Gastroesophageal sphincter (tissue), 4 donors: ENCODE measurements at regions not wholly inside any gene's neighbourhood (a gene's known extent, or its start where the extent isn't known, plus 50 kb on each side); places are given as distances from the start of the nearest gene placed in this dataset.

Experiments used
- ATAC-seq: fragments of 150-250 bp; one replicate; pipeline ENCODE4 v1.9.1; 2016; ENCODE audit warnings: mild to moderate bottlenecking, moderate library complexity
- H3K27ac ChIP-seq, 4 donors: fragments of 200-600 bp; sonication (generic) in 3 of 4; 1 replicate in 3 of 4; 2 replicates in 1 of 4; pipeline ENCODE4 v1.5.1; 2016 to 2019
- H3K27me3 ChIP-seq: fragments of 200-600 bp; sonication (generic); one replicate; pipeline ENCODE4 v1.5.1; 2019
- H3K36me3 ChIP-seq, 2 donors: fragments of 200-600 bp; sonication (generic); one replicate each; pipeline ENCODE4 v1.5.1; 2019; ENCODE audit warnings: control low read depth in 1 of 2
- H3K4me1 ChIP-seq, 3 donors: fragments of 200-600 bp; sonication (generic); 1 replicate in 2 of 3; 2 replicates in 1 of 3; pipeline ENCODE4 v1.5.1; 2016 to 2019; ENCODE audit warnings: control low read depth in 2 of 3
- H3K4me3 ChIP-seq, 2 donors: fragments of 200-600 bp; sonication (generic); one replicate each; pipeline ENCODE4 v1.5.1; 2019; ENCODE audit warnings: mild to moderate bottlenecking in 1 of 2, moderate library complexity in 1 of 2
- H3K9me3 ChIP-seq, 3 donors: fragments of 200-600 bp; sonication (generic); one replicate each; pipeline ENCODE4 v1.5.1; 2017 to 2019; ENCODE audit warnings: control low read depth in 2 of 3
- EP300 ChIP-seq: sonication (generic); formaldehyde crosslinking; IDR thresholded peaks from one replicate; pipeline ENCODE4 v1.6.1; 2017; ENCODE audit warnings: antibody characterized with exemption, mild to moderate bottlenecking
- POLR2A ChIP-seq, 2 donors: fragments of 450-650 bp; IDR thresholded peaks; one replicate each; pipeline ENCODE4 v1.6.1; 2017; ENCODE audit warnings: antibody characterized with exemption in 2 of 2, mild to moderate bottlenecking in 2 of 2, moderate library complexity in 1 of 2
- POLR2AphosphoS5 ChIP-seq: sonication (generic); formaldehyde crosslinking; IDR thresholded peaks from one replicate; pipeline ENCODE4 v1.6.1; 2017; ENCODE audit warnings: antibody characterized with exemption
- WGBS, 2 donors: methylation state at CpG; one replicate each; pipeline ENCODE4 v1.1.5; 2018; ENCODE audit warnings: low coverage in 1 of 2; 5-methylcytosine and 5-hydroxymethylcytosine counted together
- TF ChIP-seq, protein P1 (sequence below), 4 experiments: fragments of 200-600 bp in 2 of 4; fragments of 450-650 bp in 2 of 4; sonication (generic) in 1 of 4; IDR thresholded peaks; one replicate each; pipeline ENCODE4 v1.5.1; 2017 to 2019; ENCODE audit warnings: antibody characterized with exemption in 4 of 4, mild to moderate bottlenecking in 2 of 4, moderate library complexity in 2 of 4

DNA sequence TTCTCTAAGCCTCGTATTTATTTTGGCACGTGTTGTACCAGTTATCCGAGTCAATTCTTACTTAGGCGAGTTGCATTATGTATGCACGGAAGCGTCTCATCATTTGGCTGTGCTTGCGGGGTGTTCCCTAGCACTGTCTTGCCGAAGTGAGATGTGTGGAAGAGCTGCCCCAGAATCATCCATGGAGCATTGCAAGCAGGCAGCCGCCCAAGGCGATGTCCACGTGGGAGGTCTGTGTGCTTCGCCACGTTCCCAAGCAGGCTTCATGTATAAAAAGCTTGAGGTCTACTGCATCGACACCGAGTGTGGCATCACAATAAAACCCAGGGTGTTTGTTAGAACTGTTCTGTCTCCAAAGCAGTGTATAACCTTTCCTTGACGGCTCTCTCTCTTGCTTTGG is 849.9 kb downstream of the DCDC2C start:
- WGBS, 2 donors: 19 to 37% methylated on average over 8 to 15 of the region's 16 CpGs
- no peak overlapping the region for H3K4me3 ChIP-seq
- no peaks in the 10 kb centered on the region for H3K36me3 ChIP-seq
- no peaks in the 10 kb centered on the region for H3K9me3 ChIP-seq
- TF ChIP-seq, protein P1, sequence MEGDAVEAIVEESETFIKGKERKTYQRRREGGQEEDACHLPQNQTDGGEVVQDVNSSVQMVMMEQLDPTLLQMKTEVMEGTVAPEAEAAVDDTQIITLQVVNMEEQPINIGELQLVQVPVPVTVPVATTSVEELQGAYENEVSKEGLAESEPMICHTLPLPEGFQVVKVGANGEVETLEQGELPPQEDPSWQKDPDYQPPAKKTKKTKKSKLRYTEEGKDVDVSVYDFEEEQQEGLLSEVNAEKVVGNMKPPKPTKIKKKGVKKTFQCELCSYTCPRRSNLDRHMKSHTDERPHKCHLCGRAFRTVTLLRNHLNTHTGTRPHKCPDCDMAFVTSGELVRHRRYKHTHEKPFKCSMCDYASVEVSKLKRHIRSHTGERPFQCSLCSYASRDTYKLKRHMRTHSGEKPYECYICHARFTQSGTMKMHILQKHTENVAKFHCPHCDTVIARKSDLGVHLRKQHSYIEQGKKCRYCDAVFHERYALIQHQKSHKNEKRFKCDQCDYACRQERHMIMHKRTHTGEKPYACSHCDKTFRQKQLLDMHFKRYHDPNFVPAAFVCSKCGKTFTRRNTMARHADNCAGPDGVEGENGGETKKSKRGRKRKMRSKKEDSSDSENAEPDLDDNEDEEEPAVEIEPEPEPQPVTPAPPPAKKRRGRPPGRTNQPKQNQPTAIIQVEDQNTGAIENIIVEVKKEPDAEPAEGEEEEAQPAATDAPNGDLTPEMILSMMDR (IDR thresholded peaks at IDR 0.05): no peak
- no peak for TF ChIP-seq EP300
- no peak for TF ChIP-seq POLR2A (IDR thresholded peaks at IDR 0.05)
- TF ChIP-seq POLR2AphosphoS5: no peak
- ATAC-seq: no peak
- no peak overlapping the region for H3K27ac ChIP-seq
- no peaks in the 10 kb centered on the region for H3K27me3 ChIP-seq
- H3K4me1 ChIP-seq: no peaks in the 10 kb centered on the region

DNA sequence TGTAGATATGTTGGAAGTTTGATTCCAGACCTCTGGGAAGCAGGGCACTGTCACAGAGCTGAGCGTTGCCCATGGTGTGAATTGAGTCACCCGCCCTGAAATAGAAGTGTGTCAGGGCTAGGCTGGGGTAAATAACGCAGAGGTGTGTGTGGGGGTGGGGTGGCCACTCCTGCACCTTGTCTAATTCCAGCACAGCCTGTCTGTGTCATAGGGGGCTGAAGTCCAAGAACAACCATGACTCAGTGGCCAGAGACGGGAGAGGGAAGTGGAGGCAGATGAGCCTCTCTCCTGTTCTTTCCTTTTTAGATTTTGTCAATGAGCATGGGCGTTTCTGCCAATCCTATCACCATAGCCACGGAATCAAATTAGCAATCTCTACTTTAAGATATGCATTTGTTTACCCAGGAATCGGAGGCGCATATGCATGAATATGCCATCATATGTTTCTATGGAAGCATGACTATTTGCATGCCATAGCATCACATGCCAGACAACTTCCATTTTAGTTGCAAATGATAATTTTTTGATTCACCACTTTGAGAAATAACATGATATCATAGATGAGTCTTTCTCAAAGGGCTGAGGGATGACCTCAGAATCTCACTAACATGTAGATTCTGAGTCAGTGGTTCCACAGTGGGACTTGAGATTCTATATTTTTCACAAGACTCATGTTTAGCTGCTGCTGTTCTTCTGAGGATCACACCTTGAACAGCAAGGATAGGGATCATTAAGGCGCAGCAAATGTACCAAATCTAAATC is 852.9 kb downstream of the DCDC2C start:
- Histone ChIP-seq H3K4me3 (no peak overlapping the region), H3K27me3 (no peaks in the 10 kb centered on the region), H3K27ac (no peak overlapping the region), H3K9me3 (no peaks in the 10 kb centered on the region), H3K4me1 (no peaks in the 10 kb centered on the region), H3K36me3 (no peaks in the 10 kb centered on the region)
- ATAC-seq: no peak
- 79 to 86% methylated on average over 9 of the region's 9 CpGs for WGBS, 2 donors
- TF ChIP-seq POLR2AphosphoS5: no peak
- TF ChIP-seq POLR2A (IDR thresholded peaks at IDR 0.05): no peak

DNA sequence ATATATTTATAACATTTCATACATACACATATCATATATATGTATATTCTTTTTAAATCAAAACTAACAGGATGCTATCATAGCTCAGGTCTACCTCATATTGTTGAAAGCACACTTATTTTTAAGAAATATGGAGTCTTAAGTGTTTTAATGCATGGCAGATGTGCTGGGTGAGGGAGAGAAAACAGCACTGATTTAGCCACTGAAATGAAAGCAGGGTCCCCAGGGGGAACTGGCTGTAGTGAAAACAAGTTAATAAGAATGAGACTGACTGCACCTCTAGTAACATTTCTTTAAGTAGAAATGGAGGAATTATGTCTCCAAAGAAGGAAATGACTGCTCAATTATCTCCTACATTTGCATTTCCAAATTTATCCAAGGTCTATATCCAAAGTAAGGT is 857.8 kb downstream of the DCDC2C start:
- ATAC-seq: no peak
- no peaks in the 10 kb centered on the region for H3K27me3 ChIP-seq
- no peak overlapping the region for H3K27ac ChIP-seq
- H3K4me1 ChIP-seq: no peaks in the 10 kb centered on the region
- no peak overlapping the region for H3K4me3 ChIP-seq
- H3K36me3 ChIP-seq: no peaks in the 10 kb centered on the region
- peaks cover 0 to 5% (median 0%) of the 10 kb centered on the region in 3 donors for H3K9me3 ChIP-seq
- TF ChIP-seq, protein P1 (IDR thresholded peaks at IDR 0.05): no peak
- TF ChIP-seq POLR2A (IDR thresholded peaks at IDR 0.05) (no peak), EP300 (no peak), POLR2AphosphoS5 (no peak)

DNA sequence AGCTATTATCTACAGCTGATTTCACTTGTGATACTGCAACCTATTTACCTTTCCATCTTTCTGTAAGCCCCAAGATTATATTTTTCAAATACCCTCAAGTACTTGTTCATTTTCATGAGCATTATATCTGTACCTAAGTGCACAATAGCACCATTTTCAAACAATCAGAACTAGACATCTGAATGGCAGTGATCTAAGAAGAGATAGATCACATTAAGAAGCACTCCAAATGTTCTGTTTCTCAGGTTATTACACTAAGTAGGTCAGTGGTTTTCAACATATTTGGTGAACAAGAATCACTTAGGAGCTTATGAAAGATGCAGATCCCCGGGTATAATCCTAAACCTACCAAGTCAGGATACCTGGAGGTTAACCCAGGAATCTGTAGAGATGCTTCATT is 872.7 kb downstream of the DCDC2C start:
- Histone ChIP-seq H3K36me3 (no peaks in the 10 kb centered on the region), H3K27me3 (no peaks in the 10 kb centered on the region), H3K4me1 (no peaks in the 10 kb centered on the region), H3K9me3 (peaks cover 0 to 11% (median 0%) of the 10 kb centered on the region in 3 donors), H3K27ac (no peak overlapping the region), H3K4me3 (no peak overlapping the region)
- TF ChIP-seq EP300: no peak
- no peak for TF ChIP-seq POLR2A (IDR thresholded peaks at IDR 0.05)
- TF ChIP-seq, protein P1 (IDR thresholded peaks at IDR 0.05): no peak
- no peak for TF ChIP-seq POLR2AphosphoS5
- WGBS, 2 donors: 54 to 78% methylated on average over 1 of the region's 1 CpG
- no peak for ATAC-seq

DNA sequence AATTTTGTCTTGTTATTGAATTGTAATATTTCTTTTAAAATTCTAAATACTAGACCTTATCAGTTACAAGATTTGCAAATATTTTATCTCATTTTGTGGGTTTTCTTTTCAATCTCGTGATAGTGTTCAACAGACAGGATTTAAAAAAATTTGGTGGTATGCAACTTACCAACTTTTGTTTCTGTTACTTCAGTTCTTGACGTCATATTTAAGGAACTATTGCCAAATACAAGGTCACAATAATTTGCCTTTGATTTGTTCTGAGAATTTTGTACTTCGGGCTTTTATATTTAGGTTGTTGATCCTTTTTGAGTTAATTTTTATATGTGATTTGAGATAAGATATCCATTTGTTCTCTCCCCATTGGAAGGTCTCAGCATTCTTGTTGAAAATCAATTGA is 876.6 kb downstream of the DCDC2C start:
- Histone ChIP-seq H3K27ac (no peak overlapping the region), H3K4me1 (no peaks in the 10 kb centered on the region), H3K9me3 (no peaks in the 10 kb centered on the region), H3K27me3 (no peaks in the 10 kb centered on the region), H3K4me3 (no peak overlapping the region), H3K36me3 (no peaks in the 10 kb centered on the region)
- 62 to 93% methylated on average over 3 of the region's 3 CpGs for WGBS, 2 donors
- ATAC-seq: no peak
- no peak for TF ChIP-seq POLR2AphosphoS5
- TF ChIP-seq POLR2A (IDR thresholded peaks at IDR 0.05): no peak
- TF ChIP-seq, protein P1 (IDR thresholded peaks at IDR 0.05): no peak
- TF ChIP-seq EP300: no peak
